GM19023 (cell line): ENCODE measurements at regions not wholly inside any gene's neighbourhood (a gene's known extent, or its start where the extent isn't known, plus 50 kb on each side); places are given as distances from the start of the nearest gene placed in this dataset.
A peak's percentile ranks its signal among the peaks of the same experiment; 100 is the strongest.
"Not testable (repeated sequence)": the region's sequence is repeated elsewhere in the genome, so short reads cannot be mapped to it uniquely, and the experiment has no call there.

ENCODE experiments used
- ATAC-seq: cut with Tn5 transposase; IDR thresholded peaks from one replicate; pipeline ENCODE4 v1.9.1; 2021; ENCODE audit warnings: mild to moderate bottlenecking, moderate library complexity; ENCODE audit not compliant: unreplicated experiment

DNA sequence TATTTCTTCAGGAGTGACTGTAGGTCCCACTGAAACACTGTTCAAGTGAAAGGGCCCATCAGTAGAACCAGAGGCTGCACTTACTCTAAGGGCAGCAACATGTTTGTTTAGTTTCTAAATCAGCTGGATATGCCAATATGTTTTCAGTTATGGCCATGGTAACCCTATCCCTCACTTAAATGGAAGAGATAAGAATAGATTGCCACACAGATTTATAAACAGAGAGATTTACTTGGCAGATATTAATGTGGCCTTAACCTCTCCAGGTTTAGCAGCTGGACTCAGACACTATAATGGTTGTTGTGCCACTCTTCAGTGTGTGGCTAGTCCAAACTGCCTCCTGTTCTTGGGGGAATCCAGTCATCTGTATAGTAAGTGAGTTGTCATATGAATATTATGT lies 354.1 kb downstream of the TEX13C start:
- no peak for ATAC-seq

DNA sequence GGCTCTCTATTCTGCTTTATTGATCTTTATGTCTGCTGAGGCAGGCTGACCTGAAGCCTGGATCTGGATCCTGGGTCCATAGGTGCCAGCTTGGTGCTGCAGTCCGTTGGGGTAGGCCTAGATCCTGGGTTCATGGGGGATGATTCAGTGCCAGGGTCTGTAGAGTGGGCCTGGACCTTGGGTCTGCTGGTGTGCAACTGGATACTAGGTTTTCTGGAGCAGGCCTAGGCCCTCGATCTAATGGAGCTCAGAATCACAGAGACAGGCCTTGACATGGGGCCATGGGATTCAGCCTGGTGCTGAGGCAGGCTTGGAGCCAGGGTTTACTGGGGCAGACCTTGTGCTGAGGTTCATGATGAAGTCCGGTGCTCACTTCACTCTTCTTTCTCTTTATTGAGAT lies 358.6 kb downstream of the TEX13C start:
- no peak for ATAC-seq

DNA sequence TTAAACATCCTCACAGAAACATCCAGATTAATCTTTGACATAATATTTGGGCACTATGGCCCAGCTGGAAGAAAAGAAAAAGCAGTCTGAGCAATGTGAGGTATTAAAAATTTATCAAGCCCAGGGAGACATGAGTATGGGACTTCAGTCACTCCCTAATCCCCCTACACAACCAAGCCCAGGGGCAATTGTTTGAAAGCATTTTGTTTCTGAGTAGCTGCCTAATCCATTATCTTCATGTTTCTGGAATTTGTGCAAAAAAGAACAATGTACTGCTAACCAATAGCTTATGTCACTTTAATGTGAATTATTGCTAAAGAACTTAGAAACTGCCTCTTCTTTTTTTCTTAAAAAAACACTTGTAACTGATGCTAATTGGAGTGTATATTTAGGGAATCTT lies 360.7 kb downstream of the TEX13C start:
- no peak for ATAC-seq

DNA sequence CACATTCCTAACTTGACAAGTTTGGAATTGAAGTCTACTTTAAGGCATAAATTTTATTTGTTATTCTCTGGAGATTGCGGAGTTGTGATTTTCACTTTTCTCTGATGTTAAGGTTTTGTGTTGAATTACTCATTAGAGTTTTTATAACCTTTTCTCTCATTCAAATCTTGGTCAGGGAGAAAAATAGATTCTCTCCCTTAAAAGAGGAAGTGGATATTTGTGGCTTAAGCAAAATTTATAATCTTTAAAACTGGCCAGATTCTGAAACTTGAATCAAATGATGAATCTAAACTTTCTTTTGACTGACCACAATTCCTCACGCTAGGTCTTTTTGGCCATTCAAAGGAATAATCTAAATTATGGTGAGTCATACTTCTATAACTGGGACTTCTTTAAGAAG lies 361.4 kb downstream of the TEX13C start:
- peak; percentile 20 for ATAC-seq

DNA sequence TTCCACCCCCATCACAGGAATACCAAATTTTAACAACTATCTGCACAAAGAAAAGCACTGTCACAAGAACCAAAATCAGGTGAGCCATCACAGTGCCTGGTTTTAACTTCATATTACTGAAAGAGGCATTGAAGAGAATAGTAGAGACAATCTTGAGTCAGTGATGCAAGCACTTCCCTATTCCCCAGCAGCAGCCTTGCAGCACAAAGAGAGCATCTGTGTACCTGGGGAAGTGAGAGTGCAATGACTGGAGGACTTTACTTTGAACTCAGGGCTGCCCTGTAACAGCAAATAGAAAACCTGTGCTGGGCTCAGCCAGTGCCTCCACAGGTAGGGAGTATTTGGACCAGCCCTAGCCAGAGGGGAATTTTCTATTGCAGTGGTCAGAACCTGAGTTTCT lies 361.8 kb downstream of the TEX13C start:
- ATAC-seq = peak; percentile 77

DNA sequence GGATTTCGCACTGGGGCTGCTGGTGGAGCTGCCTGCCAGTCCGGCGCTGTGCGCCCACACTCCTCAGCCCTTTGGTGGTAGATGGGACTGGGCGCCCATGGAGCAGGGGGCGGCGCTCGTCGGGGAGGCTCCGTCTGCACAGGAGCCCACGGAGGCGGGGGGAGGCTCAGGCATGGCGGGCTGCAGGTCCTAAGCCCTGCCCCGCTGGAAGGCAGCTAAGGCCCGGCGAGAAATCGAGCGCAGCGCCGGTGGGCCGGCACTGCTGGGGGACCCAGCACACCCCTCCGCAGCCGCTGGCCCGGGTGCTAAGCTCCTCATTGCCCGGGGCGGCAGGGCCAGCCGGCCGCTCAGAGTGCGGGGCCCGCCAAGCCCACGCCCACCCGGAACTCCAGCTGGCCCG lies 370.9 kb downstream of the TEX13C start:
- not testable (repeated sequence) for ATAC-seq

DNA sequence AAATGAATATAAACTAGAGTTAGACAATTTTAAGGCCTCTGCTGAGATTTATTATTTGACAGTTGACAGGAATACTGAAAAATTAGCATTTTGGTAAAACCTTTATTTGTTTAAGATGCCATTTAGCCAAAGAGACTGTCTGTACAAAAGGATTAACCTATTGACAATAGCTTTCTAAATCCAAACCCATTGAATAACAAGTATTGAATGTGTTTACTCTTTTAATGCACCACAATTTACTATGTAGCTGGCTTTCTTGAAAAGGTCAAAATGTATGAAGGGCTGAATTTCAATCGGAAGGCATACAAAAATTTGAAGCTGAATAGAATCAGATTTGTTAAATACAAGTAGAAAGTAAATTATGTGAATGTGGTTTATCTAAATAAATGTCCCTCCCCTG lies 374.5 kb downstream of the TEX13C start:
- ATAC-seq = no peak

DNA sequence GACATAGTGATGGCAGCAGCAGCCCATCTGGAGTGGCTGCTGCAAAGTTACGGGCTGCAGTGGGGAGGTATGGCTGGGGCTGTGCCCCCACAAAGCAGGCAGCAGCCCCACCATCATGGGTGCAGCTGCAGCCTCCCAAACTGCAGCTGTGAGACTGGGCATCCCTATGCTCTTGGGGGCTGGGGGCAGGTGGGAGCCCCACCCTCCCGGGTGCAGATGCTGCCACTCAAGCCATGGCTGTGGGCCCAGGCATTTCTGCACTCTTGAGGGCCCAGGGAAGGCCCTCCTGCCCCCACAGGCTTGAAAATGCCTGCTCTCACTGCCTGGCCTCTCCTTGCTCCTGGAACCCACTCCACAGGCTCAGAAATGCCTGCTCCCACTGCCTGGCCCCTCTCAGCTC lies 389.4 kb downstream of the TEX13C start:
- no peak for ATAC-seq

DNA sequence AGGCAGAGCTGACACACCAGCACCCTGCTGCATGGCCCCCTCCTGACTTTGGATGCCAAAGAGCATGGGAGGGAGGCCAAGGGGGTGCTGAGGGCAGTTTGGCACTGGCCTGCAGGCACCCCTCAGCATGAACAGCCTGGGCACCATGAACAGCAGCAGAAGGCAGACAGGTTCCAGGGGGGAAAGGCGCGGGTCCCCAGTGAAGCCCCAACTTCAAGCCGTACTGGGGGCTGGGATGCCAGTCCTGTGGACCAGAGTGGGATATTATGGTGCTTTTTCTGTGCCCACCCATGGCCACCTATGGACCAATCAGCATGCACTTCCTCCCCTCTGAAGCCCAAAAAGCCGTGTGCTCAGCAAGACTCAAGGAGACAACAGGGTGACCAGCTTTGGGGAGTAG lies 389.9 kb downstream of the TEX13C start:
- ATAC-seq = no peak

DNA sequence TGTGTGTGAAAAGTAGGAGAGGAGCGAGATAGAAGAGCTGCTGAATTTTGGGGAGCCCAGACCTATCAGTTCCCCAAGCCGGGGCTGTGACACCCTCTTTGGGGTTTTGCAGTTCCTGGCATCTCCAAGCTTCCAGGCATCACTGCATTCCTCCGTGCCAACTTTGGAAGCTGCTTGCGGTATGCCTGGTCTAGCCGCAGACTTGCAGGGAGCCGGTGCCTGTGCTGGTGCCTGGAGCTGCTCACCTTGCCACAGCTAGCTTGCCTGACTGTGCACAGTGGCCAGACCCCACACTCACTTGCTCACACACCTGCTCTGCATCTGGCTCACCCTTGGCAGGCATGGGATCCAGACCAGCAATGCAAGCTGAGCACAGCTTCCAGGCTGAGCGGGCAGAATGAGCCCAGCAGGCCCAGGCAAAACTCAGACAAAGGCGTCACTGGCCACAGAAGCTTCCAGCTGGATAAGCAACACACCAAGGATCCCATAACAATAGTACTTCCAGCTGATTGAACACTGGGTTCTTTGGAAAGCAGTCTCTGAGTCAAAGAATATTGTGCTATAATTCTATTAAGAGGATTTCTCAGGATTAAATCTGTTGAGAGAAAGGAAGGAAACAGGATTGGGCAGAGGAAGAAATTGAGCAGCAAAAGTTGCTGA lies 390.9 kb downstream of the TEX13C start:
- ATAC-seq = no peak

DNA sequence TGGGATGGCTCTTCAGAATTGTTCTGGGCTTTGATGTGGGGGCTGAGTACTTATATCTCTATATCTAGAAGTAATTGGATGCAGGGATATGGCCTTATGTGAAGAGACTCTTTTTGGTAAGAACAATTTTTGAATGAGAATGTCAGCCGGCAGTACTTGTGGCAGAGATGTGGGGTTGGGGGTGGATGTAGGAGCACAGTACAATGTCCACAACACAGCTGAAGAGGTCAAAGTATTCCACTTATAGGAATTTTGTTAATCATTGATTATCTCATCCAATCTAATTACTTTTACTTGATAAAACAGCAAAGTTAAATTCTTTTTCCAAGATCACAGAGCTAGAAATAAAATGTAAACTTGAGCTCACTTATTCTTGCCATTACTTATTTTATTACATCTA lies 391.4 kb downstream of the TEX13C start:
- ATAC-seq = no peak

DNA sequence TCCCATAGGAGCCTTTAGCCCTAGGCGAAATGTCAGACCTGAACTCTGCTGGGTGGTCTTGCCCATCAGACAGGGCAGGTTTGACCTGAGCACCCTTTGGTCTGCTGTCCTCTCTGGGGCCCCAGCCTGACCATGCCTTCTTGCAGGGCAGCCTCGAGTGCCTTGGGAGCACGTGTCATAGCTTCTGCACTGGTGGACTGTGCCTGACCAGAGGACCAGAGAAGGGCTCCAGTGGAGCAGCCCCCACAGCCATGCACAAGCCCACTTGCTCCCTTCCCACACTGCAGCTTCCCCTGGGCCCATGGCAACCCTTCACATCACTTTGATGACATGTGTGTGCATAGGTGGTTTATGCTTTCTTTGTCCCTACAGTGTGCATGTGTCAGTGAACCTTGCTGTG lies 394.0 kb downstream of the TEX13C start:
- no peak for ATAC-seq

DNA sequence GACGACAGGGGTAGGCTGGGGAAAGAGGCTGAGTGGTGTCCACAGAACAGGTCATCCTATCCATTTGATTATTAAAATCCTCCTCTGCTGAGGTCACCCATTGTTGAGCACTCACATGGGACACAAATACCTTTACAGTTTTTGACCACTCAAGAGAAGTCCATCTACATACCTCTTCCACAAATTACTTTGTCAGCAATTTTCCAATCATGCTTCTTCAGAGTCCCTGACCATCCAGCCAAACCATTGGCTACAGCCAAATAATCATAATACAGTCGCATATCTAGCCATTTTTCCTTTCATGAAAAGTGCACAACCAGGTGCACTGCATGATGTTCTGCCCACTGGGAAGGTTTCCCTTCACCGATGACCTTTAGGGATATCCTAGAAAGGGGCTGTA lies 407.4 kb downstream of the TEX13C start:
- ATAC-seq = no peak

DNA sequence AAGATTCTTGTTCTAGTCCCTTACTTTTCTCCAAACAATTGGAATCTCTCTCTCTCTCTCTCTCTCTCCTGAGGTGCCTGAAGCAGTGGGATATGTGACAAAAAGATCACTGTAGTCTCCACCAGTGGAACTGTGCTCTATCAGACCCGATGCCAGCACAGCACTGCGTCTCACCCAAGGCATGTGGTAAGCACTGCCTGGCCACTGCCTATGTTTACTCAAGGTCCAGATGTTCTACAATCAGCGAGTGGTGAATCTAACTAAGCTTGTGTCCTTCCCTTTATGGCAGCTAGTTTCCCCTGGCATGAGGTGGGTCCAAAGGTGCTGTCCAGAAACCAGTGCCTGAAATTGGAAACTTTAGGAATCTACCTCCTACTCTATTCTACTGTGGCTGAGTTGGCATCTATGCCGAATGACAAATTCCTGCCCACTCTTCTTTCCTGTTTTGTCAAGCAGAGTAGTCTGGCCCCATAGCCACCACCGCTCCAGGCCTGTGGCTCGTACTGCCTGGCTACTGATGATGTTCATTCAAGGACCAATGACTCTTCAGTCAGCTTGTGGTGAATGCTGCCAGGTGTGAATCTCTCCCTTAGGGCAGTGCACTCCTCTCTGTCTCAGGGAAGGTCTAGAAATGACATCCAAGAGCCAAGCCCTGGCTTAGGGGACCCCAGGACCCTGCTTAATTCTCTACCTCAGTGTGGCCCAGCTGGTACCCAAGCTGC lies 416.5 kb downstream of the TEX13C start:
- no peak for ATAC-seq

DNA sequence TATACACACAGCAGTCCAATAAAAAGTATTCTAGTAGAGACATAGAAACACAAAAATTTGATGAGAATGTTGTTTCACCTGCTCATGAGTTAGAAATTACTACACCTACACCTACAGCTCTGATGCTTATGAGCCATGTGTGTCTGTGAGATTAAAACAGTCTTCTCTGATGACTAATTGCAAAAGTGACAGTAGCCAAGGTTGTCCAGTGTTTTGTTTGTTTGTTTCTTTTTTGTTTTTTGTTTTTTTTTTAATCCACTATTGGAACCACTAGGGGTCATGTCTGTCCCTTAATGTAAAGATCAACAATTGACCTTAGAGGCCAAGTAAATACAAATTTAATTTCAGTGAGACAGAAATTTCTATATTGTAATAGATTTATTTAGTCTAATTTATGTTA lies 423.1 kb downstream of the TEX13C start:
- no peak for ATAC-seq

DNA sequence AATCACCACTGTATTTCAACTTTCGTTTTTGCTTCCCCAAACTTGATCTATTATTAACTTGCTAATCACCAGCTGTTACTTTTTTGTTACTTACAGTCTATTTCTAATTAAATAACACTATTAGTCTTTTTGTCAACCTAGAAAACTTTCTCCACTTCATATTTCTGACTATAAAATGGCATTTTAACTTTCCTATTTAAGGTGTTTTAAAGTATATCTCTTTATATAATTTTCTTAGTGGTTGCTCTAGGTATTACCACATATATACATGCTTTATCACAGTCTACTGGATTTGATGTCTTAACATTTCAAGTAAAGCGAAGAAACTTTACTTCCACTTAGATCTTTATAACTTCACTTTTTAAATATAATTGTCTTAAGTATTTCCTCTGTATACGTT lies 421.2 kb downstream of the DCAF12L2 start:
- no peak for ATAC-seq

DNA sequence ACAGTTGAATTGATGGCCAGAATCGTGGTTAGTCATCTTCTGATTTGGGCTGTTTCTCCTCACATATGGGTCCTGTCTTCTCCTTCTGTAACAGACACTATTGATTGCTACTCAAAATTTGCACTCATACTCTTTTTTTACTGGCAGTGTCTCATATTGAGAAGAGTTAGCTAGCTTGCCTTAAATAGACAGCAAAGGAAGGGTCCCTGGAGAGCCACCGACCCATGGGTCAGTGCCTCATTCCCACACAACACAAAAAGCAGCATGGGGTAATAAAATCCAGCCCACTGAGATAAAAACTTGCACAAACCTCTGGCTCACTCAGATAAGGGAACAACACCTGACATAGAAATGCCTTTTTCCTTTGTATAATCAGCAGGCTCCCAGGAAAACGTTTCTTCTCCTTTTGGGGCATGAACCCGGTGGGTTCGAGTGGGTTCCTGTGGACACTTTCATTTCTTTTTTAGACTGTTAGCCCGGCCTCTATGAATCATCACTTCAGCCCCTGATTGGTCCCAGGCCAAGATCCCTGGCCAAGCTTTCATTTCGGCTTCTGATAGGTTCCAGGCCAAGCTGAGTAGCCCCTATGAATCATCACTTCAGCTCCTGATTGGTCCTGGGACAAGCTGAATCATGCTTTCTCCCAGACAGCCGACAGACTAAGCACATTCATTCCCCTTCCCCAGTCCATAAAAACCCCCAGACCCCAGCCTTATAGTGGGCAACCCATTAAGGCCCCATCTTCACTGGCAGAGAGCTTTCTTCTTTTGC lies 408.1 kb downstream of the DCAF12L2 start:
- ATAC-seq = no peak

DNA sequence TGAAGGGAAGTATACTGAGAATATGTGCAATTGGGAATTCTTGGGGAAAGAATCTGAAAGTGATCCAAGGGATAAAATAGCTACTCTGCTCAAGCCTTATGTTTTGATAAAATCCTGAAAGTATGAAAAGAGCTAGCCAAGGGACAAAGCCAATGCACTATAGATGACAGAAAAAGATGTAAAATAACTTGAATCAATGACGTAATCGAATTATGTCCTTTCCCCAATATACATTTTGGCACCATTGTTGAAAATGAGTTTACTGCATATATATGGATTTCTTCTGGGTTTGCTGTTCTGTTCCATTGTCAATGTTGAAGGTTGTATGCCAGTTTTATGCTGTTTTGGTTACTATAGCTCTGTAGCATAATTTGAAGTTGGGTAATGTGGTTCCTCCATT lies 407.3 kb downstream of the DCAF12L2 start:
- ATAC-seq = no peak

DNA sequence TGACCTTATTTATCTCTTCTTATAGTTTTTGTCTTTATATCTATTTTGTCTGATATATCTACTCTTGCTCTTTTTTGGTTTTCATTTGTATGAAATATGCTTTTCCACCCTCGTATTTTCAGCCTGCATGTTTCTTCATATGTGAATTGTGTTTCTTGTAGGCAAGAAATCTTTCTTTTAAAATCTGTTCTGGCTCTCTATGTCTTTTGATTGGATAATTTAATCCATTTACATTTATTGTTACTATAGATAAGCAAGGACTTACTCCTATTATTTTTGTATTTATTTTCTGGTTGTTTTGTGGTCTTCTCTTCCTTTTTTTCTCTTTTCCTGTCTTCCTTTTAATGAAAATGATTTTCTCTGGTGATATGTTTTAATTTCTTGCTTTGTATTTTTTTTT lies 403.1 kb downstream of the DCAF12L2 start:
- ATAC-seq = no peak

DNA sequence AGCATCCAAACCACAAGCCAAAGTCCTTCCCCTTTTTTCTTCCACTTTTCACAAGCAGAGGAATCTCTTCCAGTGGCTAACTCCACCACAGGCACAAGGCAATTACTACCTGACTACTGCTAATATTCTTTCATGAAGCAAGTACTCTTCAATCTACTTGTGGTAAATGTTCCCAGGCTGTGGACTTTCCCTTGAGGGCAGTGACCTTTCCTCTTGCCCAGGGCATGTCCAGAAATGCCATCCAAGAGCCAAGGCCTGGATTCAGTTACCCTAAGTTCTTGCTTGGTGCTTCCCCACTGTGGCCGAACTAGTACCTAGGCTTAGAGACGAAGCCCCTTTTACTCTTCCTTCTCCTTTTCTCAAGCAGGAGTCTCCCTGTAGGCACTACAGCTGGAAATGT lies 400.7 kb downstream of the DCAF12L2 start:
- ATAC-seq = no peak

DNA sequence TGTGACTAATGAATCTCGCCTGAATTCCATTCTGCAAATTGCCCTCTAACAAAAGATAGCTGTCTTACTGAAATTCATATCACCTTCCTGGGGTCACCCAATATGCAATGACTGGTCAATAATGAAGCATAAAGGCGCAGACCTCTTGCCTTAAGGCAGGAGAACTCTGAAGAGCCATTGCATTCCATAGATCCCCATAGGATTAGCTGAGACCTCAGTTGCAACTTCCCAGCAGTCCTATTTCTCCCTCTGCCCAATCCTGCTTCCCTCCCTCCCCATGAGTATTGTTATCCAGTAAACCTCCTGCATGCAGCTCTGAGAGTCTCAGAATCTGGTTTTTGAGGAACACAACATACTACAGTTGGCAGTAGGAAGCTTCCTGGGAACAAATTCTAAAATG lies 396.5 kb downstream of the DCAF12L2 start:
- no peak for ATAC-seq

DNA sequence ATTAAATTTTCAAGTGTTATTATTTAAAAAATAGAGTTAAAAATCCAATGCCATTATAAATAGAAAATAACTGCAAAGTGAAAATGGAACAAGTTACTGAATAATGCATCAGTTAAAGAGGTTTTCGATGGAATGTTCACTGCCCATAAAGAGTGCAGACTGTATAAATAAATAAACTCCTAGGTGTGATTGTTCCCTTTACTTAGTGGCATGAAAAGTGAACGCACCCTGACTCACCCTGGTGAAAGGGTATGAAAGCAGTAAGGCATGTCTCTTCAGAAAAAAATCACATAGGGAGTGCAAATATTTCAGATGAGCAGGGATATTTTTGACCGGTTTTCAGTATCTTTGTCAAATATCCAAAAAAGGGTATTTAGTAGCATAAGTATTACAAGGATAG lies 387.8 kb downstream of the DCAF12L2 start:
- ATAC-seq = no peak
